HG03439 (cell line): ENCODE measurements at regions not wholly inside any gene's neighbourhood (a gene's known extent, or its start where the extent isn't known, plus 50 kb on each side); places are given as distances from the start of the nearest gene placed in this dataset.

ENCODE experiments used
- ATAC-seq: cut with Tn5 transposase; IDR thresholded peaks from one replicate; pipeline ENCODE4 v1.9.1; 2021; ENCODE audit warnings: mild to moderate bottlenecking, moderate library complexity; ENCODE audit not compliant: unreplicated experiment

- no peak for ATAC-seq
Observed at GRCh38 chr22:48748113-48748859, 1079.4 kb downstream of the BRD1 start.

- ATAC-seq: no peak
Observed at GRCh38 chr22:48746789-48747425, 1080.8 kb downstream of the BRD1 start.

GRCh38 chr22:48745842-48746788 is 1081.6 kb downstream of the BRD1 start:
- no peak for ATAC-seq

- no peak for ATAC-seq
Observed at GRCh38 chr22:48744967-48745841, 1082.5 kb downstream of the BRD1 start.

- ATAC-seq: no peak
Observed at GRCh38 chr22:48744283-48744641, 1083.4 kb downstream of the BRD1 start.

GRCh38 chr22:48743601-48744282 is 1083.9 kb downstream of the BRD1 start:
- no peak for ATAC-seq

GRCh38 chr22:48742556-48743343 is 1084.9 kb downstream of the BRD1 start:
- ATAC-seq: no peak

- ATAC-seq: no peak
Observed at GRCh38 chr22:48742191-48742555, 1085.5 kb downstream of the BRD1 start.

- no peak for ATAC-seq
Observed at GRCh38 chr22:48741540-48741939, 1086.1 kb downstream of the BRD1 start.

- ATAC-seq: no peak
Observed at GRCh38 chr22:48740731-48741405, 1086.8 kb downstream of the BRD1 start.

GRCh38 chr22:48740086-48740730 is 1087.5 kb downstream of the BRD1 start:
- no peak for ATAC-seq

GRCh38 chr22:48739348-48740085 is 1088.2 kb downstream of the BRD1 start:
- no peak for ATAC-seq

GRCh38 chr22:48738204-48738980 is 1089.3 kb downstream of the BRD1 start:
- no peak for ATAC-seq

- ATAC-seq: no peak
Observed at GRCh38 chr22:48737461-48738203, 1090.0 kb downstream of the BRD1 start.

GRCh38 chr22:48736593-48737460 is 1090.8 kb downstream of the BRD1 start:
- ATAC-seq: no peak
